Astrocyte (in vitro differentiated cells and primary cell): ENCODE measurements at regions not wholly inside any gene's neighbourhood (a gene's known extent, or its start where the extent isn't known, plus 50 kb on each side); places are given as distances from the start of the nearest gene placed in this dataset.

Experiments
- DNase-seq: peaks from one replicate; pipeline ENCODE4 v3.0.0-alpha.2; 2010; ENCODE audit warnings: low read depth
- FAIRE-seq: peaks from 2 replicates; lab custom pipeline; 2011; peaks lifted over from hg19 to GRCh38; lab: Jason Lieb, UNC
- H2AFZ ChIP-seq: 2 replicates; pipeline ENCODE4 v1.6.0; 2012; ENCODE audit warnings: low read depth, low read length, inconsistent platforms
- H3K27ac ChIP-seq: 2 replicates; pipeline ENCODE4 v1.5.1; 2011; ENCODE audit warnings: low read depth, low read length, inconsistent platforms
- H3K27me3 ChIP-seq: 2 replicates; pipeline ENCODE4 v1.6.0; 2011; ENCODE audit warnings: low read length, inconsistent platforms; ENCODE audit not compliant: insufficient read depth
- H3K36me3 ChIP-seq: 2 replicates; pipeline ENCODE4 v1.5.1; 2011; ENCODE audit warnings: low read length, inconsistent platforms; ENCODE audit not compliant: insufficient read depth
- H3K4me1 ChIP-seq: 2 replicates; pipeline ENCODE4 v1.5.1; 2011; ENCODE audit warnings: low read length, inconsistent platforms; ENCODE audit not compliant: insufficient read depth
- H3K4me2 ChIP-seq: 2 replicates; pipeline ENCODE4 v1.6.0; 2012; ENCODE audit warnings: low read length, inconsistent platforms
- H3K4me3 ChIP-seq: 2 replicates; pipeline ENCODE4 v1.5.1; 2011; ENCODE audit warnings: low read depth, mild to moderate bottlenecking, low read length, inconsistent platforms; ENCODE audit not compliant: insufficient read depth
- H3K79me2 ChIP-seq: 2 replicates; pipeline ENCODE4 v1.6.0; 2012; ENCODE audit warnings: mild to moderate bottlenecking, low read length, inconsistent platforms; ENCODE audit not compliant: insufficient read depth
- H3K9ac ChIP-seq: 2 replicates; pipeline ENCODE4 v1.6.0; 2012; ENCODE audit warnings: mild to moderate bottlenecking, low read length, inconsistent platforms
- H3K9me3 ChIP-seq: 2 replicates; pipeline ENCODE4 v1.5.1; 2012; ENCODE audit warnings: low read depth, mild to moderate bottlenecking, low read length, inconsistent platforms; ENCODE audit not compliant: insufficient read depth
- H4K20me1 ChIP-seq: 2 replicates; pipeline ENCODE4 v1.6.0; 2012; ENCODE audit warnings: low read length, inconsistent platforms; ENCODE audit not compliant: insufficient read depth
- H3K27ac Mint-ChIP-seq: one replicate; pipeline ENCODE4 v1.8.0; 2021; ENCODE audit warnings: mild to moderate bottlenecking, mixed read lengths; ENCODE audit not compliant: unreplicated experiment
- H3K27me3 Mint-ChIP-seq: one replicate; pipeline ENCODE4 v1.8.0; 2021; ENCODE audit warnings: low read depth, mixed read lengths; ENCODE audit not compliant: unreplicated experiment
- H3K36me3 Mint-ChIP-seq: one replicate; pipeline ENCODE4 v1.8.0; 2021; ENCODE audit warnings: low read depth, mixed read lengths; ENCODE audit not compliant: unreplicated experiment
- H3K4me1 Mint-ChIP-seq: one replicate; pipeline ENCODE4 v1.8.0; 2021; ENCODE audit warnings: low read depth, mixed read lengths; ENCODE audit not compliant: unreplicated experiment
- H3K4me3 Mint-ChIP-seq: one replicate; pipeline ENCODE4 v1.8.0; 2021; ENCODE audit warnings: mild to moderate bottlenecking, moderate library complexity, mixed read lengths; ENCODE audit not compliant: unreplicated experiment
- H3K9me3 Mint-ChIP-seq: one replicate; pipeline ENCODE4 v1.8.0; 2021; ENCODE audit warnings: mild to moderate bottlenecking, mixed read lengths; ENCODE audit not compliant: unreplicated experiment
- EZH2 ChIP-seq: IDR thresholded peaks from 2 replicates; pipeline ENCODE4 v1.6.1; 2012; ENCODE audit warnings: mild to moderate bottlenecking, low read length, inconsistent platforms; ENCODE audit not compliant: insufficient read depth
- TF ChIP-seq, protein P1 (sequence below): IDR thresholded peaks from 2 replicates; pipeline ENCODE4 v1.5.1; 2011; ENCODE audit warnings: low read depth, mild to moderate bottlenecking, inconsistent platforms, low read length, moderate library complexity; ENCODE audit not compliant: insufficient read depth

DNA sequence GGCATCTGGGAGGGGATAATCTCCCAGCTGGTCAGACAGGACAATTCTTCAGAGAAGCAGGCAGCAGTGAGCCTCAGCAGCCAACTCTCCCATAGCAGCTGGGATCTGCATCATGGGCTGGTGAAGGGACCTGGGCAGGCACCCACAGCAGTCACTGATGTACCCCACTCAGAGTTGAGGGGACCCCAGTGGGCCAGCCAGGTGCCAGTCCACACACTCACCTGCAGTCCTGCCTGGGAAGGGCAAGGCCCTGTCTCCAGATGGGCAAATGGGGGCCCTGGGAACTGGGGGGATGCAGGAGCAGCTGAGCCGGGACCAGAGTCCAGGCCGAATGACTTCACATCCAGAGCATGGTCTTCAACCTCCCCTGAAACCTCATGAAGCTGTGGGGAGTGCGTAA, 170.4 kb downstream of the ZFP36L2 start:
- no peak overlapping the region for H3K27ac Mint-ChIP-seq
- TF ChIP-seq, protein P1, sequence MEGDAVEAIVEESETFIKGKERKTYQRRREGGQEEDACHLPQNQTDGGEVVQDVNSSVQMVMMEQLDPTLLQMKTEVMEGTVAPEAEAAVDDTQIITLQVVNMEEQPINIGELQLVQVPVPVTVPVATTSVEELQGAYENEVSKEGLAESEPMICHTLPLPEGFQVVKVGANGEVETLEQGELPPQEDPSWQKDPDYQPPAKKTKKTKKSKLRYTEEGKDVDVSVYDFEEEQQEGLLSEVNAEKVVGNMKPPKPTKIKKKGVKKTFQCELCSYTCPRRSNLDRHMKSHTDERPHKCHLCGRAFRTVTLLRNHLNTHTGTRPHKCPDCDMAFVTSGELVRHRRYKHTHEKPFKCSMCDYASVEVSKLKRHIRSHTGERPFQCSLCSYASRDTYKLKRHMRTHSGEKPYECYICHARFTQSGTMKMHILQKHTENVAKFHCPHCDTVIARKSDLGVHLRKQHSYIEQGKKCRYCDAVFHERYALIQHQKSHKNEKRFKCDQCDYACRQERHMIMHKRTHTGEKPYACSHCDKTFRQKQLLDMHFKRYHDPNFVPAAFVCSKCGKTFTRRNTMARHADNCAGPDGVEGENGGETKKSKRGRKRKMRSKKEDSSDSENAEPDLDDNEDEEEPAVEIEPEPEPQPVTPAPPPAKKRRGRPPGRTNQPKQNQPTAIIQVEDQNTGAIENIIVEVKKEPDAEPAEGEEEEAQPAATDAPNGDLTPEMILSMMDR, result no peak
- TF ChIP-seq EZH2, result no peak
- no peak overlapping the region for H2AFZ ChIP-seq
- no peak overlapping the region for H3K4me3 ChIP-seq
- H3K4me2 ChIP-seq, result no peak overlapping the region
- FAIRE-seq, result no peak
- H3K9me3 Mint-ChIP-seq, result no peaks in the 10 kb centered on the region
- DNase-seq, result no peak
- peaks cover 21% of the 10 kb centered on the region for H3K4me1 ChIP-seq
- no peaks in the 10 kb centered on the region for H3K36me3 ChIP-seq
- H4K20me1 ChIP-seq, result no peaks in the 10 kb centered on the region
- H3K9ac ChIP-seq, result no peak overlapping the region
- H3K27me3 Mint-ChIP-seq, result peaks cover 8% of the 10 kb centered on the region
- H3K79me2 ChIP-seq, result no peaks in the 10 kb centered on the region
- no peaks in the 10 kb centered on the region for H3K27me3 ChIP-seq
- H3K4me3 Mint-ChIP-seq, result no peak overlapping the region
- peaks cover 27% of the 10 kb centered on the region for H3K4me1 Mint-ChIP-seq
- H3K9me3 ChIP-seq, result no peaks in the 10 kb centered on the region
- H3K27ac ChIP-seq, result no peak overlapping the region
- peaks cover 2% of the 10 kb centered on the region for H3K36me3 Mint-ChIP-seq

DNA sequence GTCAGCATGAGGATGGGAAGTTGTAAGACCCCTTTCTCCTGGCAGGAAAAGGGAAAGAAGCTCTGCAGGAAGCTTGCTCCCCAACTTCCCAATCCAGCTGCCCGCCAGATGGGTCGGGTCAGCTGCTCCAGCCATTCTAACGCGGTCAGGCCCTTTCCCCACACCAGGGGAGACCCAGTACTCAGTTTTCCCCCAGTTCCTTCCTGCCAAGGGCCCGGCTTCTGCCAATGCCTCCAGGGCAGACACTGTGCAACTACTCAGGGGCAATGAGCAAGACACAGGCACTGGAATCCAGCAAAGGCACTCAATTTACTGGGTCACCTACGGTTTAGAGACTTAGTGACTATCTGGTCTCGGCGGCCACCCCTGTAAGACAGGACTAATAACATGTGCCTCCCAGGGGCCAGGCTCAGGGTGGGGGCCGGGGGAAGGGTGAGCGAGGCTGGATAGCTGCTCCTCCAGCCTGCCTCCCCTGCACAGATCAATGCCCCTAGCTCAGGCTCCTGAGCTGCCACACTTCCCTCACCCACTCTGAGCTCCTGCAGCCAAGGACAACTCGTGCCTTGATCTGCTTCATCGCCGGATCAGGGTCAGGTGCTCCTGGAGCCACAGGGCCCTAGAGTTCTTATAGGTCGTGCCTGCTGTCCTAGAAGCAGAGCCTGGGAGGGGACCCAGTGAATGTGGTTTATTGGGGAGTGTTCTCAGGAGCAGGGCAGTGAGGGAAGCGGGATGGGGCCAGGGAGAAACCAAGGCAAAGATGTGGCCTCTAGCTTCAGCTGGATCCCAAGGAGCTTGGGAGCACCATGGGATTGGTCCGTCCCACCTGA, 171.1 kb downstream of the ZFP36L2 start:
- H3K4me2 ChIP-seq, result no peak overlapping the region
- no peak overlapping the region for H3K4me3 ChIP-seq
- no peak for FAIRE-seq
- H3K4me1 ChIP-seq, result peaks cover 27% of the 10 kb centered on the region
- H3K4me3 Mint-ChIP-seq, result no peak overlapping the region
- H3K9me3 ChIP-seq, result no peaks in the 10 kb centered on the region
- H3K79me2 ChIP-seq, result no peaks in the 10 kb centered on the region
- peaks cover 2% of the 10 kb centered on the region for H3K36me3 Mint-ChIP-seq
- no peak overlapping the region for H3K27ac ChIP-seq
- H3K9ac ChIP-seq, result no peak overlapping the region
- peaks cover 31% of the 10 kb centered on the region for H3K4me1 Mint-ChIP-seq
- H3K27me3 Mint-ChIP-seq, result peaks cover 8% of the 10 kb centered on the region
- no peaks in the 10 kb centered on the region for H3K9me3 Mint-ChIP-seq
- H3K27ac Mint-ChIP-seq, result no peak overlapping the region
- H3K36me3 ChIP-seq, result no peaks in the 10 kb centered on the region
- no peaks in the 10 kb centered on the region for H3K27me3 ChIP-seq
- no peak for TF ChIP-seq EZH2
- TF ChIP-seq, protein P1, result no peak
- no peaks in the 10 kb centered on the region for H4K20me1 ChIP-seq
- no peak overlapping the region for H2AFZ ChIP-seq
- DNase-seq, result no peak

DNA sequence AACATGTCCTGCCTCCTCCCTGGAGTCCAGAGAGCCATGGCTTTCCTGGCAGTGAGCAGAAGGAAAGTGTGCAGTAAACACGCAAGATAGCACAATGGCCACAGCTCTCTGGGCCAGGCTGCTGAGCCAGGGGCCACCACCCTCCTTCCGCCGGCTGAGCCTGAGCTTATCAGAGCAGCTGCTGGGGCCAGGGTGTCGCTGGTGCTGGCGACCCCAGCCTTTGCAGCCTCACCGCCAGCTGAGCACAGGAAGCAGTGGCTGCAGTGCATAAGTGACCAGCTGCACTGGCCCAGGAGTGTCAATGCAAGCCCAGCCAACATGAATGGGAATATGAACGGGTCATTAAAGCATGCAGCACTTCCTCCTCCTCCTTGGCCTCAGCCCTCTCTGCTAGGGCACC, 172.0 kb downstream of the ZFP36L2 start:
- H2AFZ ChIP-seq, result no peak overlapping the region
- H3K9ac ChIP-seq, result no peak overlapping the region
- no peaks in the 10 kb centered on the region for H3K9me3 Mint-ChIP-seq

More for the DNA sequence above, 172.0 kb downstream of the ZFP36L2 start:
- DNase-seq (no peak), FAIRE-seq (no peak)
- no peaks in the 10 kb centered on the region for H3K79me2 ChIP-seq
- H3K27ac ChIP-seq, result no peak overlapping the region
- no peaks in the 10 kb centered on the region for H3K9me3 ChIP-seq
- H3K4me2 ChIP-seq, result no peak overlapping the region
- H3K4me3 ChIP-seq, result no peak overlapping the region
- no peaks in the 10 kb centered on the region for H3K27me3 ChIP-seq
- no peak overlapping the region for H3K27ac Mint-ChIP-seq
- H3K36me3 ChIP-seq, result no peaks in the 10 kb centered on the region
- TF ChIP-seq, protein P1, result no peak
- TF ChIP-seq EZH2, result no peak
- peaks cover 2% of the 10 kb centered on the region for H3K36me3 Mint-ChIP-seq
- H3K4me1 Mint-ChIP-seq, result peaks cover 29% of the 10 kb centered on the region
- peaks cover 23% of the 10 kb centered on the region for H3K4me1 ChIP-seq
- no peak overlapping the region for H3K4me3 Mint-ChIP-seq
- H4K20me1 ChIP-seq, result no peaks in the 10 kb centered on the region
- H3K27me3 Mint-ChIP-seq, result peaks cover 8% of the 10 kb centered on the region
